ENCODE measurements at regions not wholly inside any gene's neighbourhood (a gene's known extent, or its start where the extent isn't known, plus 50 kb on each side); places are given as distances from the start of the nearest gene placed in this dataset.

GRCh38 chr6:159105716-159106115 is 60.9 kb upstream of the TAGAP start:
- no peak for DNase-seq (ENCODE audit: low read depth)
- TF ChIP-seq CTCF (conservative IDR thresholded peaks at IDR 0.05; ENCODE audit: control insufficient read depth, insufficient read depth, low read depth, low read length): no peak
- no peak overlapping the region for H3K4me3 ChIP-seq (ENCODE audit: control insufficient read depth, low read depth, low read length)

GRCh38 chr6:159104931-159105330 is 60.1 kb upstream of the TAGAP start:
- no peak for DNase-seq (ENCODE audit: low read depth)
- no peak for TF ChIP-seq CTCF (conservative IDR thresholded peaks at IDR 0.05; ENCODE audit: control insufficient read depth, insufficient read depth, low read depth, low read length)

GRCh38 chr6:159104163-159104925 is 59.6 kb upstream of the TAGAP start:
- TF ChIP-seq CTCF (conservative IDR thresholded peaks at IDR 0.05; ENCODE audit: control insufficient read depth, insufficient read depth, low read depth, low read length): peak; percentile 94
- peak; percentile 42 for DNase-seq (ENCODE audit: low read depth)
- no peak overlapping the region for H3K4me3 ChIP-seq (ENCODE audit: control insufficient read depth, low read depth, low read length)

More at GRCh38 chr6:159104931-159105330, 60.1 kb upstream of the TAGAP start:
- H3K4me3 ChIP-seq (ENCODE audit: control insufficient read depth, low read depth, low read length): no peak overlapping the region

GRCh38 chr6:159103396-159104162 is 58.8 kb upstream of the TAGAP start:
- no peak for TF ChIP-seq CTCF (conservative IDR thresholded peaks at IDR 0.05; ENCODE audit: control insufficient read depth, insufficient read depth, low read depth, low read length)
- no peak overlapping the region for H3K4me3 ChIP-seq (ENCODE audit: control insufficient read depth, low read depth, low read length)
- DNase-seq (ENCODE audit: low read depth): no peak

- no peak overlapping the region for H3K4me3 ChIP-seq (ENCODE audit: control insufficient read depth, low read depth, low read length)
- DNase-seq (ENCODE audit: low read depth): no peak
- TF ChIP-seq CTCF (conservative IDR thresholded peaks at IDR 0.05; ENCODE audit: control insufficient read depth, insufficient read depth, low read depth, low read length): no peak
Measured at GRCh38 chr6:159102373-159103160, 57.8 kb upstream of the TAGAP start.

GRCh38 chr6:159101656-159102055 is 56.9 kb upstream of the TAGAP start:
- TF ChIP-seq CTCF (conservative IDR thresholded peaks at IDR 0.05; ENCODE audit: control insufficient read depth, insufficient read depth, low read depth, low read length): no peak
- no peak for DNase-seq (ENCODE audit: low read depth)
- H3K4me3 ChIP-seq (ENCODE audit: control insufficient read depth, low read depth, low read length): no peak overlapping the region

All from fibroblast of mammary gland (primary cell).